ENCODE measurements at regions not wholly inside any gene's neighbourhood (a gene's known extent, or its start where the extent isn't known, plus 50 kb on each side); places are given as distances from the start of the nearest gene placed in this dataset.

DNA sequence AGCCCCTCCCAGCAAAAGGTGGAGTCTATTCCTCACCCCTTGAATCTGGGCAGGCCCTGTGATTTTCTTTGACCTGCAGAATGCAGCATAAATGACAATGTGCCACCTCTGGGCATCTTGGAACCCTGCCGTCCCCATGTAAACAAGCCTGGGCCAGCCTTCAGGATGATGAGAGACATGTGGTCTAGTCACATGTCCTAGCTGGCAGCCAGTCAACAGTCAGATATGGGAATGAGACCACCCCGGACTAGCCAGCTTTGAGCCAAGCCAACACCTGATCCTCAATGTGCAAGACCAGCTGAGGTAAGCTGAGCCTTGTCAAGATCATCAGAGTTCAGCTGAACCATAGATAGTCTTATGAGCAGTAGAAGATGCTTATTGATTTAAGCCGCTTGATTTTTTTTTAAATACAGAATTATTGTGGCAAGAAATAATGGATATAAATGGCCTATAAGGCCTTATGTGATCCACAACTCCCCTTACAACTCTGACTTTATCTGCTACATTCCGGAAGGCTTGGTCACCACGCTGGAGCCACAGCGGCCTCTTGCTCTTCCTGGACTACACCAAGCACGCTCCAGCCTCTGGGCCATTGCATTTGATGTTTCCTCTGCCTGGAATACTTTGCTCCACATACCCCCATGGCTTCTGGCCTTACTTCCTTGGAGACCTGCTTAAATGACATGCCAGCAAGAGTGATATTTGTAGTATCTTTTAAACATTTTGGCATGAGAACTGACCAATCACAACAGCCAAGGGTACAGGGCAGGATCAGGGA is 225.9 kb upstream of the SESN3 start:
- no peak for DNase-seq (ENCODE audit: low read depth)
- no peak overlapping the region for H3K4me3 ChIP-seq (ENCODE audit: low read depth, low read length)
- TF ChIP-seq, protein P1, sequence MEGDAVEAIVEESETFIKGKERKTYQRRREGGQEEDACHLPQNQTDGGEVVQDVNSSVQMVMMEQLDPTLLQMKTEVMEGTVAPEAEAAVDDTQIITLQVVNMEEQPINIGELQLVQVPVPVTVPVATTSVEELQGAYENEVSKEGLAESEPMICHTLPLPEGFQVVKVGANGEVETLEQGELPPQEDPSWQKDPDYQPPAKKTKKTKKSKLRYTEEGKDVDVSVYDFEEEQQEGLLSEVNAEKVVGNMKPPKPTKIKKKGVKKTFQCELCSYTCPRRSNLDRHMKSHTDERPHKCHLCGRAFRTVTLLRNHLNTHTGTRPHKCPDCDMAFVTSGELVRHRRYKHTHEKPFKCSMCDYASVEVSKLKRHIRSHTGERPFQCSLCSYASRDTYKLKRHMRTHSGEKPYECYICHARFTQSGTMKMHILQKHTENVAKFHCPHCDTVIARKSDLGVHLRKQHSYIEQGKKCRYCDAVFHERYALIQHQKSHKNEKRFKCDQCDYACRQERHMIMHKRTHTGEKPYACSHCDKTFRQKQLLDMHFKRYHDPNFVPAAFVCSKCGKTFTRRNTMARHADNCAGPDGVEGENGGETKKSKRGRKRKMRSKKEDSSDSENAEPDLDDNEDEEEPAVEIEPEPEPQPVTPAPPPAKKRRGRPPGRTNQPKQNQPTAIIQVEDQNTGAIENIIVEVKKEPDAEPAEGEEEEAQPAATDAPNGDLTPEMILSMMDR (conservative IDR thresholded peaks at IDR 0.05; ENCODE audit: low read depth, low read length): no peak

- no peak overlapping the region for H3K4me3 ChIP-seq (ENCODE audit: low read depth, low read length)
- TF ChIP-seq, protein P1 (conservative IDR thresholded peaks at IDR 0.05; ENCODE audit: low read depth, low read length): no peak
- DNase-seq (ENCODE audit: low read depth): no peak
Measured at GRCh38 chr11:95455228-95455970, 224.4 kb upstream of the SESN3 start.

- DNase-seq (ENCODE audit: low read depth): no peak
- TF ChIP-seq, protein P1 (conservative IDR thresholded peaks at IDR 0.05; ENCODE audit: low read depth, low read length): no peak
Measured at GRCh38 chr11:95453616-95454171, 222.7 kb upstream of the SESN3 start.

GRCh38 chr11:95451682-95452081 is 220.7 kb upstream of the SESN3 start:
- DNase-seq (ENCODE audit: low read depth): peak; percentile 32
- H3K4me3 ChIP-seq (ENCODE audit: low read depth, low read length): no peak overlapping the region
- TF ChIP-seq, protein P1 (conservative IDR thresholded peaks at IDR 0.05; ENCODE audit: low read depth, low read length): no peak

More at GRCh38 chr11:95453616-95454171, 222.7 kb upstream of the SESN3 start:
- no peak overlapping the region for H3K4me3 ChIP-seq (ENCODE audit: low read depth, low read length)

DNA sequence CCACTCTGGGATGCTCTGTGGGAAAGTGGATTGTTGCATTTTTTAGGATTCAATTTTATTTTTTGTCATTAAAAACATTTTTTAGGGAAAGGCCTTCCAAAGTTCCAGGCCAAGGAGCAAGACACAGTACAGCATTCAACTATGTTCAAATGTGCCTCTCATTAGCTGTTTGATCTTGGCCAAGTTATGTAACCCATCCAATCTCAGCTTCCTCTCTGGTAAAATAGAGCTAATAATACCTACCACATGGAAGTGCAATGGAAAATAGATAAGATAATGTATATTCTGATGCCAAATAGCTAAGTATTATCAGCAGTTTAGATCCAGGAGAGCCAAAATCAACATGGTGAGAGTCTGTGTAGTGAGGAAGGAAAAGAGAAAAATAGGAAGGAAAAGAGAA is 220.3 kb upstream of the SESN3 start:
- DNase-seq (ENCODE audit: low read depth): no peak
- H3K4me3 ChIP-seq (ENCODE audit: low read depth, low read length): no peak overlapping the region
- TF ChIP-seq, protein P1 (conservative IDR thresholded peaks at IDR 0.05; ENCODE audit: low read depth, low read length): no peak

DNA sequence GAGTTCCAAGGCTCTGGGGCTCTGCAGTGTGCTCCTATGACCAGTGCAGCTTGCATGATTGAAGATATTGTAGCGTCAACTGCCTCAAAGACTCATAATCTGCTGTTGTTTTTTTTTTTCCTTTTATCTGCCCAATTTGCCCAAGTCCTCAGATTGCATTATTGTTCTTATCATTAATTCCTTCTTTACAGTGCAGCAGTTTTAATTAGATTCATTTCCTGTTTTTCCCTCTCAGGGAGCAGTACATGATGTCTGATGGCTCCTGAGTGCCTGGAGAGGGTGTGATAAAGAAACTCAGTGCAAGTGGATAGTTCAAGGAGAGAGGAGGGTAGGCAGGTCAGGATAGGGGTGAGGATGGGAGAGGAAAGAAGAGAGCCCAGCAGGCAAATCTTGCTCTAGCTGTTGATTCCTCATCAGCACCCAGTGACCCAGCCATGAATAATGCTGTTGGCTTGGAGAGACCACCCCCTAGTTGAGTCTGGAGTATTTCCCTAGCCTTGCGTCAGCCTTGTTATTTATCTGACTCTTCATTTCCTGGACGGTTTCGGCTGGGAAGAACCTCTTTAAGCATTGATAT is 219.6 kb upstream of the SESN3 start:
- DNase-seq (ENCODE audit: low read depth): no peak
- TF ChIP-seq, protein P1 (conservative IDR thresholded peaks at IDR 0.05; ENCODE audit: low read depth, low read length): no peak
- H3K4me3 ChIP-seq (ENCODE audit: low read depth, low read length): no peak overlapping the region

Data from epithelial cell of proximal tubule (primary cell).